DMS79 (cell line): ENCODE measurements at regions not wholly inside any gene's neighbourhood (a gene's known extent, or its start where the extent isn't known, plus 50 kb on each side); places are given as distances from the start of the nearest gene placed in this dataset.

ENCODE experiments used
- DNase-seq: peaks from one replicate; lab custom pipeline; 2025; lab: John Stamatoyannopoulos, UW

DNA sequence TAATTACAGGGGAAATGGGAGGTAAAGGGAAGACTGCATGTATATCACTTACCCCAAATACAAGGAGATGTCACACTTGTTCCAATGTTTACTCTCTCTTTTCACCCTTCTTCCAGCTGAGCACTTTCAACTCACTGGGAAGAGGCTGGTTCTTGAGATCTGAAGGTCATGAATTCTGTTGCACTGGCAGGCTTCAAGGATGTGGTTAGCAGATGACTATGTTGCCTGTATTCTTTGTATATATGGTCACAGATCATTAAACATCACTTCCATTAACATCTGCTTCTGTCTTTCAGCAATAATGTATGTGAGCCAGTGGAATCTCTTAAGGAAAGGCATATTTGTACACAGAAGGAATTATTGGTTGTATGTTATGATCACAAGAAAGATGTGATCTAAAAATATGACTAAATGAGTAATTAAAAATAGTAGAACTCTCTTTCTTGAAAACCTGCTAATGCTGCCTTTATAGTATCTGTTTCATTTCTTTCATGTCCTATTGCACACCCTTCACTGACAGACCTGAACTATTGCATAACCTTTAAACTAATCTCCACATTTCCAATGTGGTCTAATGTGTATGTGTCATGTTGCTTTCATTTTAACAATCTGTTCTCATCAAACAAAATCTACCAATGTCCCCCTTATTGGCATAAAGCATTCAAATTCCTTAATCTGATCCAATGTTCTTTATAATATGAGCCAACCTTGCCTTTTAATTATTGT, 131.4 kb upstream of the EPHA7 start:
- DNase-seq: peak; percentile 24

- DNase-seq: no peak
Observed at GRCh38 chr6:93549868-93550267, 130.5 kb upstream of the EPHA7 start.

- no peak for DNase-seq
Observed at GRCh38 chr6:93524671-93525451, 105.5 kb upstream of the EPHA7 start.

GRCh38 chr6:93523365-93523764, 104.0 kb upstream of the EPHA7 start:
- DNase-seq: no peak

- no peak for DNase-seq
Observed at GRCh38 chr6:93516441-93516840, 97.1 kb upstream of the EPHA7 start.

GRCh38 chr6:93515736-93516135, 96.4 kb upstream of the EPHA7 start:
- DNase-seq: no peak

- DNase-seq: no peak
Observed at GRCh38 chr6:93498713-93499112, 79.4 kb upstream of the EPHA7 start.

DNA sequence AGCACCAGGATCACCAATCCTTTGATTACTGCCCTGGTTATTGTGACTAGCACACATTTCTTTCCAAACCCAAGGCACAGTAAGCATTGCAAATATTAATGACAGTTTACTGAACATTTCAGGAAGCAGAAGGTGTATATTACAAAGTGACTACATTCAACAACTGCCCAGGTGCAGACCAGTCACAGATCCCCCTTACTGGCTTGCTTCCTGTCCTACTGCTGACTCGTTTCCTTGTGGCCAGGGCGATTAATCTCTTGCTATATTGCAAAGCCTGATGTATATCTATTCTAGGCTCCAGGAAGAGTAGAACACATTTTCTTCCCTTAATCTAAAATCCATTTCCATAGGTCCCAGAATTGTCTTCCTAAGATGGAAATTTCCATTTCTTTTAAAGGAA, 77.2 kb upstream of the EPHA7 start:
- DNase-seq: no peak

- no peak for DNase-seq
Observed at GRCh38 chr6:93494057-93494456, 74.7 kb upstream of the EPHA7 start.

GRCh38 chr6:93474733-93475179, 55.4 kb upstream of the EPHA7 start:
- no peak for DNase-seq

DNA sequence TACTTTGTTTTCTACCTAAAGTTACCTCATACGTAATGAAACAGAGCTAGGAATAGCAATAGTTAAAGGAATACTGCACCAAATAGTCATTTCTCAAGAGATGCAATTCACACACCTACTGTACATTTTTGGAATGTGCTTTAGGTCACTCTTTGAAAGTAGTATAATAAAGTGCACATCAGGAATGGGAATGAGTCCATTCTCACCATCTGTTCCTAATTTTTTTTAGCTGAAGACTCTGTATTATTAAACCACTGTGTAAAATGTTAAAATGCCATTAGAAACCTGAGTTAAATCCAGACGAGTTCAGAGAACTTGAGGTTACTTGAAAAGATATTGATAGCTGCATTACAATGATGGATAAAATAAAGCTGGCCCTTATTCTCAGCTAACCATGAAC, 51.9 kb upstream of the EPHA7 start:
- DNase-seq: no peak
